CD14-positive monocyte (primary cell): ENCODE measurements at regions not wholly inside any gene's neighbourhood (a gene's known extent, or its start where the extent isn't known, plus 50 kb on each side); places are given as distances from the start of the nearest gene placed in this dataset.
"Not testable (repeated sequence)": the region's sequence is repeated elsewhere in the genome, so short reads cannot be mapped to it uniquely, and the experiment has no call there.

Source experiments
- DNase-seq, 3 donors: peaks; one replicate each; pipeline ENCODE4 v3.0.0-alpha.2; 2011 to 2022
- H2AFZ ChIP-seq: 2 replicates; pipeline ENCODE4 v1.6.0; 2012; ENCODE audit warnings: mild to moderate bottlenecking, low read depth, low read length, inconsistent platforms; ENCODE audit not compliant: insufficient read depth, poor library complexity, severe bottlenecking
- H3K27ac ChIP-seq, 2 donors: 1 replicate in 1 of 2; 2 replicates in 1 of 2; pipeline ENCODE4 v1.5.1; 2012 to 2013; ENCODE audit warnings: low read length in 2 of 2, control low read depth in 1 of 2, inconsistent platforms in 1 of 2, low read depth in 1 of 2, mild to moderate bottlenecking in 1 of 2
- H3K27me3 ChIP-seq, 2 donors: one replicate each; pipeline versions ENCODE4 v1.6.0 to v1.6.1; 2011 to 2013; ENCODE audit warnings: low read length in 2 of 2; ENCODE audit not compliant: control insufficient read depth in 2 of 2, insufficient read depth in 2 of 2
- H3K36me3 ChIP-seq, 2 donors: replicated peaks in 1 of 2; 1 replicate in 1 of 2; 2 replicates in 1 of 2; pipeline versions ENCODE4 v1.5.1 to v1.6.1; 2012 to 2013; ENCODE audit warnings: low read length in 2 of 2, control low read depth in 1 of 2, inconsistent platforms in 1 of 2, mild to moderate bottlenecking in 1 of 2; ENCODE audit not compliant: insufficient read depth in 2 of 2, control insufficient read depth in 1 of 2
- H3K4me1 ChIP-seq, 2 donors: 1 replicate in 1 of 2; 2 replicates in 1 of 2; pipeline versions ENCODE4 v1.5.1 to v1.6.1; 2012 to 2013; ENCODE audit warnings: low read length in 2 of 2, control low read depth in 1 of 2, inconsistent platforms in 1 of 2, mild to moderate bottlenecking in 1 of 2, moderate library complexity in 1 of 2; ENCODE audit not compliant: insufficient read depth in 2 of 2, control insufficient read depth in 1 of 2
- H3K4me2 ChIP-seq: replicated peaks from 2 replicates; pipeline ENCODE3; 2012; ENCODE audit warnings: low read length, moderate library complexity, mild to moderate bottlenecking; ENCODE audit not compliant: poor library complexity, severe bottlenecking; ENCODE audit errors: extremely low read depth
- H3K4me3 ChIP-seq, 3 experiments: fragments of 200-600 bp in 1 of 3; sonication (generic) in 1 of 3; replicated peaks in 1 of 3; 1 replicate in 2 of 3; 2 replicates in 1 of 3; pipeline ENCODE4 v1.5.1; 2011 to 2013; ENCODE audit warnings: low read length in 3 of 3, mild to moderate bottlenecking in 3 of 3, control low read depth in 2 of 3, low read depth in 2 of 3, inconsistent platforms in 1 of 3, moderate library complexity in 1 of 3
- H3K79me2 ChIP-seq: 2 replicates; pipeline ENCODE4 v1.6.0; 2012; ENCODE audit warnings: mild to moderate bottlenecking, control low read depth, inconsistent platforms, low read length, moderate library complexity; ENCODE audit not compliant: insufficient read depth
- H3K9ac ChIP-seq: 2 replicates; pipeline ENCODE4 v1.6.0; 2017; ENCODE audit warnings: low read length, mild to moderate bottlenecking; ENCODE audit not compliant: insufficient read depth, poor library complexity, severe bottlenecking
- H3K9me3 ChIP-seq, 2 donors: replicated peaks in 1 of 2; 1 replicate in 1 of 2; 2 replicates in 1 of 2; pipeline versions ENCODE4 v1.5.1 to v1.6.1; 2012 to 2013; ENCODE audit warnings: low read length in 2 of 2, control low read depth in 1 of 2; ENCODE audit not compliant: control insufficient read depth in 1 of 2, insufficient read depth in 1 of 2
- H4K20me1 ChIP-seq: 2 replicates; pipeline ENCODE4 v1.6.0; 2012; ENCODE audit warnings: mild to moderate bottlenecking, low read length, control low read depth, moderate library complexity; ENCODE audit not compliant: insufficient read depth
- H3K27ac Mint-ChIP-seq, 7 donors: one replicate each; pipeline ENCODE4 v1.8.0; 2020; ENCODE audit warnings: mild to moderate bottlenecking in 7 of 7, mixed read lengths in 7 of 7, moderate library complexity in 6 of 7, inconsistent platforms in 2 of 7
- H3K27me3 Mint-ChIP-seq, 3 donors: one replicate each; pipeline ENCODE4 v1.8.0; 2021 to 2022; ENCODE audit warnings: low read depth in 3 of 3, mild to moderate bottlenecking in 3 of 3, mixed read lengths in 3 of 3, moderate library complexity in 3 of 3, inconsistent platforms in 1 of 3
- H3K36me3 Mint-ChIP-seq, 2 donors: one replicate each; pipeline ENCODE4 v1.8.0; 2020; ENCODE audit warnings: mixed read lengths in 2 of 2, inconsistent platforms in 1 of 2, mild to moderate bottlenecking in 1 of 2
- H3K4me1 Mint-ChIP-seq: one replicate; pipeline ENCODE4 v1.8.0; 2020; ENCODE audit warnings: mild to moderate bottlenecking, mixed read lengths
- H3K4me3 Mint-ChIP-seq, 2 donors: one replicate each; pipeline ENCODE4 v1.8.0; 2020; ENCODE audit warnings: mild to moderate bottlenecking in 2 of 2, mixed read lengths in 2 of 2, moderate library complexity in 1 of 2
- H3K9me3 Mint-ChIP-seq, 7 donors: one replicate each; pipeline ENCODE4 v1.8.0; 2020 to 2022; ENCODE audit warnings: mixed read lengths in 7 of 7, mild to moderate bottlenecking in 6 of 7, moderate library complexity in 6 of 7, inconsistent platforms in 2 of 7
- WGBS: methylation state at CpG from one replicate; pipeline ENCODE4 v1.1.5; 2013; ENCODE audit warnings: missing lambda C conversion rate; ENCODE audit not compliant: insufficient coverage; 5-methylcytosine and 5-hydroxymethylcytosine counted together
- intact Hi-C, 2 donors: fragments of 100-400 bp; cut with micrococcal nuclease; formaldehyde crosslinking; loops; one replicate each; pipeline versions ENCODE4 v1.15.0 to v1.15.1; 2023
- TF ChIP-seq, protein P1 (sequence below): fragments of 200-600 bp; IDR thresholded peaks from one replicate; pipeline ENCODE4 v1.8.0; 2022; ENCODE audit warnings: antibody characterized with exemption, mild to moderate bottlenecking

DNA sequence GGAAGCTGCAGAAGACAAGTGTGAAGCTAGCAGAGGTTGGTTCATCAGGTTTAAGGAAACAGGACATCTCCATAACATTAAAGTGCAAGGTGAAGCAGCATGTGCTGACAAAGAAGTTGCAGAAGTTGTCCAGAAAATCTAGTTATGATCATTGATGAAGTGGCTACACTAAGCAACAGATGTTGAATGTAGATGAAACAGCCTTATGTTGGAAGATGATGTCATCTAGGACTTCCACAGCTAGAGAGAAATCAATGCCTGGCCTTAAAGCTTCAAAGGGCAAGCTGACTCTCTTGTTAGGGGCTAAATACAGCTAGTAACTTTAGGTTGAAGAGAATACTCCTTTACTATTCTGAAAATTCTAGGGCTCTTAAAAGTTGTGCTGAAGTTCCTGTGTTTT, 340.2 kb upstream of the SOX9 start:
- Histone ChIP-seq H4K20me1 (no peaks in the 10 kb centered on the region), H2AFZ (no peak overlapping the region), H3K9me3 (peaks cover 0 to 6% of the 10 kb centered on the region in 2 donors), H3K4me2 (no peak overlapping the region), H3K36me3 (no peaks in the 10 kb centered on the region), H3K9ac (no peak overlapping the region), H3K27me3 (no peaks in the 10 kb centered on the region), H3K27ac (no peak overlapping the region), H3K4me3 (no peak overlapping the region), H3K79me2 (no peaks in the 10 kb centered on the region), H3K4me1 (no peaks in the 10 kb centered on the region)
- DNase-seq, result no peak
- Mint-ChIP-seq H3K27ac (no peak overlapping the region), H3K36me3 (no peaks in the 10 kb centered on the region), H3K4me3 (no peak overlapping the region), H3K4me1 (no peaks in the 10 kb centered on the region), H3K27me3 (no peaks in the 10 kb centered on the region), H3K9me3 (peaks cover 0 to 12% (median 0%) of the 10 kb centered on the region in 7 donors)
- TF ChIP-seq, protein P1, sequence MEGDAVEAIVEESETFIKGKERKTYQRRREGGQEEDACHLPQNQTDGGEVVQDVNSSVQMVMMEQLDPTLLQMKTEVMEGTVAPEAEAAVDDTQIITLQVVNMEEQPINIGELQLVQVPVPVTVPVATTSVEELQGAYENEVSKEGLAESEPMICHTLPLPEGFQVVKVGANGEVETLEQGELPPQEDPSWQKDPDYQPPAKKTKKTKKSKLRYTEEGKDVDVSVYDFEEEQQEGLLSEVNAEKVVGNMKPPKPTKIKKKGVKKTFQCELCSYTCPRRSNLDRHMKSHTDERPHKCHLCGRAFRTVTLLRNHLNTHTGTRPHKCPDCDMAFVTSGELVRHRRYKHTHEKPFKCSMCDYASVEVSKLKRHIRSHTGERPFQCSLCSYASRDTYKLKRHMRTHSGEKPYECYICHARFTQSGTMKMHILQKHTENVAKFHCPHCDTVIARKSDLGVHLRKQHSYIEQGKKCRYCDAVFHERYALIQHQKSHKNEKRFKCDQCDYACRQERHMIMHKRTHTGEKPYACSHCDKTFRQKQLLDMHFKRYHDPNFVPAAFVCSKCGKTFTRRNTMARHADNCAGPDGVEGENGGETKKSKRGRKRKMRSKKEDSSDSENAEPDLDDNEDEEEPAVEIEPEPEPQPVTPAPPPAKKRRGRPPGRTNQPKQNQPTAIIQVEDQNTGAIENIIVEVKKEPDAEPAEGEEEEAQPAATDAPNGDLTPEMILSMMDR, result no peak
- intact Hi-C loops, result no loop called here

DNA sequence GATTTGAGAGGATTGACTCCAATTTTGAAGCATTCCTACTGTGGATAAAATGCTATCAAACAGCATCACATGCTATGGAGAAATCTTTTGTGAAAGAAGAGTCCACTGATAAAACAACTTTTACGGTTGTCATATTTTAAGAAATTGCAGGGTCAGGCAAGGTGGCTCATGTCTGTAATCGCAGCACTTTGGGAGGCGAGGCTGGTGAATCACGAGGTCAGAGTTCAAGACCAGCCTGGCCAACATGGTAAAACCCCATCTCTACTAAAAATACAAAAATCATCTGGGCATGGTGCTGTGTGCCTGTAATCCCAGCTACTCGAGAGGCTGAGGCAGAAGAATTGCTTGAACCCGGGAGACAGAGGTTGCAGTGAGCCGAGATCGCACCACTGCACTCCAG, 338.8 kb upstream of the SOX9 start:
- H3K4me3 ChIP-seq, intact Hi-C loops, DNase-seq, H3K27me3 Mint-ChIP-seq, H3K4me3 Mint-ChIP-seq, H3K9me3 ChIP-seq, H3K27ac Mint-ChIP-seq, H3K4me2 ChIP-seq, H3K36me3 Mint-ChIP-seq, H3K36me3 ChIP-seq, H3K4me1 Mint-ChIP-seq, H3K27ac ChIP-seq, H4K20me1 ChIP-seq, H3K79me2 ChIP-seq, H3K27me3 ChIP-seq, H3K4me1 ChIP-seq, H2AFZ ChIP-seq, H3K9ac ChIP-seq: not testable (repeated sequence)
- H3K9me3 Mint-ChIP-seq, result peaks cover 0 to 12% (median 3%) of the 10 kb centered on the region in 7 donors
- WGBS, result 89% methylated on average over 3 of the region's 8 CpGs
